Left renal pelvis (tissue), 4 donors: ENCODE measurements at regions not wholly inside any gene's neighbourhood (a gene's known extent, or its start where the extent isn't known, plus 50 kb on each side); places are given as distances from the start of the nearest gene placed in this dataset.
"Not testable (repeated sequence)": the region's sequence is repeated elsewhere in the genome, so short reads cannot be mapped to it uniquely, and the experiment has no call there.

Experiments used
- DNase-seq, 4 donors: peaks; one replicate each; pipeline ENCODE4 v3.0.0-alpha.2; 2013; ENCODE audit warnings: low read depth in 4 of 4, low spot score in 3 of 4

DNA sequence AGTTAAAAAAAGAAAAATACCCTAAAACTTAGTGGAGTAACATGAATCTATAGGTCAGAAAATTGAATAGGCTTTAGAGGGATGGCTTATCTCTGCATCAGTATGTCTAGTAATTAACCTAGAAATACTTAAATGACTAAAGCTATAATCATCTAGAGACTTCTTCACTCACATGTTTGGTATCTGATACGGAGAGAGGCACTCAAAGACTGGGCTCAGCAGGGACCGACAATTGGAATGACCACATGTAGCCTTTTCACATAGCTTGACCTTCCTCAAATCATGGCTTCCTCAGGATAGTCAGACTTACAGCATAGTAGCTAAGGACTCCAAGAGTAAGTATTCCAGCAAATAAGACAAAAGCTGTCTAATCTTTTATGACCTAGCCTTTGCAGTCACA is 105.3 kb upstream of the RORB start:
- no peak for DNase-seq

DNA sequence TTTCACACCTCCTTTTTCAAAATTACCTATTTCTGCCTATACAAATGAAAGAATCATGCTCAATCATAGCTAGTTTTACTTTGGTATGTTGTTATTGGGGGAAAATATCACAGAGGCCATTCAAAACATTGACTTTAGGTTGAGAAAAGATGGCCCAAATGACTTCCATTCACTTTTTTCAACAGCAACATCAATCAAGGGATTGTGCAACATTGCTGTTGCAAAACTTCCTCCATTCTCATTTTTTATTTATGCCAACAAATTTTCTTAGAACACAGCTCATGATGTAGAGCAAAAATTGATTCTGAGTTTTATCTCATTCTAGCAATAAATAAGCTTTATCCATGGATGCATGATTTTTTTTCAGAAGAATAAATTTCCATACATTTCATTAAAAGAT is 93.6 kb upstream of the RORB start:
- no peak for DNase-seq

DNA sequence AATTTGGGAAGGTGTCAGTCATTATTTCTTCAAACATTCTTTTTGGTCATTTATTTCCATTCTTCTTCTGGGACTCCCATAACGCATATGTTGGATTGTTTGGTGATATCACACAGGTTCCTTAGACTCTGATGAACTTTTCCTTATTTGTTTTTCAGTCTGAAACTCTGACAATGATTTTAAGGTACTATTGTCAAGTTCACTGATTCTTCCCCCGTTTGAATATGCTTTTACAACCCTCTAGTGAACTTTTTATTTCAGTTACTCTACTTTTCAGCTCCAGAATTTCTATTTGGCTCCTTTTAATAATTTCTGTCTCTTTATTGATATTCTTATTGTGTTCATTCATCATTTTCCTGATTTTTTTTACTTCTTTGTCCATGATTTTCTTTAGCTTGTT is 92.5 kb upstream of the RORB start:
- no peak for DNase-seq

- DNase-seq = no peak
These were observed 90.0 kb upstream of the RORB start for GRCh38 chr9:74407166-74407565.

DNA sequence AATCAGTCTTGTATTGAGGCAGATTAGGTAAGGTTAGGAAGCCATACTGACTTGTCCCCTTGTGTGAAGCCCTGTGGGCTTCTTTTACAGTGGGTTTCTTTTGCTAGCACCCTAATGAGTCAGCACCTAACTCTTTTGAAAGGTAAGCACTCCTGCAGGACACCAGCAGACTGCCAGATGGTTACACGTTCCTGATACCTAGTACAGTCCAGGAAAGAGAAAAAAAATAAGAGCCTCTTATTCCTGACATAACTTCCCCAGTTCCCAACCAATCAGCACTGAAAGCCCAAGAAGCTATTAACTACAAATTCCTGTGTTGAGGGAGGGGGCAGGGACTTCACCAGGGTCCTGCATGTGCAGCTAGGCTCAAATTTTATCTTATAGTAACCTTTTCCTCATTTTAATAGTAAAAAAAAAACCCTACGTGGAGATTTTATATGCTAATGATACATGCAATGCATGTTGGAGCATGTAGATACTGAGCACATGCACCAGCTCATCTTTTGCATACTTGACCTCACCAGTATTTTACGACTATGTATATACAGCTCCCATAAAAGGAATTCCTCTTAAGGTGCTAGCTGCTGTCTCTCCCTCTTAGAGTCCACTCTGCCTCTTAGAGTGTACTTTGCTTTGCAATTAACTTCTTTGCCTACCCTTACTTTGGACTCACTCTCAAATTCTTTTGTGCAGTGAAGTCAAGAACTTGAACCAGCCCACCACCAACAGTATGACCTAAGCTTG is 84.7 kb upstream of the RORB start:
- DNase-seq = no peak

DNA sequence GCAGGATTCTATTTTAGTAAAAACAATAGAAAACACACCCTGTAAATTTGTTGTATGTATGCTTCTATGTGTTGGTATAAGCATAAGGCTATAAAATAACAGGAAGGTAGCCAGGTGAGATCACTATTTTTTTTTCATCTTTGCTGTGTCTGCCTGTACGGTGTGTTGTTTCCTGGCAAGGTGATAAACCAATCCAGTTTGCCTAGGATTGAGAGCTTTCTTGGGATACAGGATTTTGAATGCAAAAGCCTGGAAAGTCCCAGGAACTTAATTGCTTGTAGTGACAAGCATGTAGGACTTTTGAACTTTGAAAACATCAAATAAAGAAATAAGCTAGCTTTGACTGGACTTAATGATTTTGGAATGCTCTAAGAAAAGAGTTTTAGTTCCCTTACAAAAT is 83.3 kb upstream of the RORB start:
- DNase-seq = no peak

- DNase-seq = no peak
These were observed 82.8 kb upstream of the RORB start for GRCh38 chr9:74414325-74414724.

GRCh38 chr9:74415995-74416394 is 81.1 kb upstream of the RORB start:
- no peak for DNase-seq

- not testable (repeated sequence) for DNase-seq
These were observed 72.6 kb upstream of the RORB start for GRCh38 chr9:74424488-74424887.

- DNase-seq = no peak
These were observed 65.7 kb upstream of the RORB start for GRCh38 chr9:74431467-74431866.

DNA sequence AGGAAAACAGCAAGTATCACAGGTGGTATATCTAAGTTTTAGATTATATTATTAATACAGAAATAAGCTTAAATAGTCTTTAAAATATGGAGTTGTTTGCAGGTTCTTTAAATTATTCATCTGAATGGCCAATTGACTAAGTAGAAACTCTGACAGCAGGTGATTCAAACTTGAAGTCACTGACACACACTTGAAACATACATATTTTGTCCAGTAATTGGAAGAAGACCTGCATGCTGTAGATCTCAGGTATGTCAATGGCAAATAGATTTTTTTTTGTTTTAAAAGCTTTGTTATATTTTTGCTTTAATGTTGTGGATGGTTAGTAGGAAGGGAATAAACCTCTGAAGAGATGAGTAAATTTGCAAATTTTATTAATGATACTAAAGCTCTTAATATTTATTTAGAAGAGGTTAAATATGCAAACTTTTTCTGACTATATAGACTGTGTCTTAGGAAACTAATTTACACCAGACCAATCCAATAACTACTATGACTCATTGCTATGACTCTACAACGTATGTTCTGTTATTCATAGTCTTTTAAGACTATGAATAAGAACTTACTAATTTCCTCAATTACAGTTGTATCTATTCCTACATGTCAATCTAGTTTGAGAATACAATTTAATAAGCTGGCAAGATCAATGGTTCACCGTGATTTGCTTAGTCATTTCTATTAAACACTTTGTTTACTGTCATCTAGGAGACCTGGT is 53.9 kb upstream of the RORB start:
- DNase-seq = no peak

- DNase-seq = no peak
These were observed 52.8 kb upstream of the RORB start for GRCh38 chr9:74444369-74444768.
